Astrocyte (in vitro differentiated cells and primary cell): ENCODE measurements at regions not wholly inside any gene's neighbourhood (a gene's known extent, or its start where the extent isn't known, plus 50 kb on each side); places are given as distances from the start of the nearest gene placed in this dataset.

Source experiments
- DNase-seq: peaks from one replicate; pipeline ENCODE4 v3.0.0-alpha.2; 2010; ENCODE audit warnings: low read depth
- FAIRE-seq: peaks from 2 replicates; lab custom pipeline; 2011; peaks lifted over from hg19 to GRCh38; lab: Jason Lieb, UNC
- H2AFZ ChIP-seq: 2 replicates; pipeline ENCODE4 v1.6.0; 2012; ENCODE audit warnings: low read depth, low read length, inconsistent platforms
- H3K27ac ChIP-seq: 2 replicates; pipeline ENCODE4 v1.5.1; 2011; ENCODE audit warnings: low read depth, low read length, inconsistent platforms
- H3K27me3 ChIP-seq: 2 replicates; pipeline ENCODE4 v1.6.0; 2011; ENCODE audit warnings: low read length, inconsistent platforms; ENCODE audit not compliant: insufficient read depth
- H3K36me3 ChIP-seq: 2 replicates; pipeline ENCODE4 v1.5.1; 2011; ENCODE audit warnings: low read length, inconsistent platforms; ENCODE audit not compliant: insufficient read depth
- H3K4me1 ChIP-seq: 2 replicates; pipeline ENCODE4 v1.5.1; 2011; ENCODE audit warnings: low read length, inconsistent platforms; ENCODE audit not compliant: insufficient read depth
- H3K4me2 ChIP-seq: 2 replicates; pipeline ENCODE4 v1.6.0; 2012; ENCODE audit warnings: low read length, inconsistent platforms
- H3K4me3 ChIP-seq: 2 replicates; pipeline ENCODE4 v1.5.1; 2011; ENCODE audit warnings: low read depth, mild to moderate bottlenecking, low read length, inconsistent platforms; ENCODE audit not compliant: insufficient read depth
- H3K79me2 ChIP-seq: 2 replicates; pipeline ENCODE4 v1.6.0; 2012; ENCODE audit warnings: mild to moderate bottlenecking, low read length, inconsistent platforms; ENCODE audit not compliant: insufficient read depth
- H3K9ac ChIP-seq: 2 replicates; pipeline ENCODE4 v1.6.0; 2012; ENCODE audit warnings: mild to moderate bottlenecking, low read length, inconsistent platforms
- H3K9me3 ChIP-seq: 2 replicates; pipeline ENCODE4 v1.5.1; 2012; ENCODE audit warnings: low read depth, mild to moderate bottlenecking, low read length, inconsistent platforms; ENCODE audit not compliant: insufficient read depth
- H4K20me1 ChIP-seq: 2 replicates; pipeline ENCODE4 v1.6.0; 2012; ENCODE audit warnings: low read length, inconsistent platforms; ENCODE audit not compliant: insufficient read depth
- H3K27ac Mint-ChIP-seq: one replicate; pipeline ENCODE4 v1.8.0; 2021; ENCODE audit warnings: mild to moderate bottlenecking, mixed read lengths; ENCODE audit not compliant: unreplicated experiment
- H3K27me3 Mint-ChIP-seq: one replicate; pipeline ENCODE4 v1.8.0; 2021; ENCODE audit warnings: low read depth, mixed read lengths; ENCODE audit not compliant: unreplicated experiment
- H3K36me3 Mint-ChIP-seq: one replicate; pipeline ENCODE4 v1.8.0; 2021; ENCODE audit warnings: low read depth, mixed read lengths; ENCODE audit not compliant: unreplicated experiment
- H3K4me1 Mint-ChIP-seq: one replicate; pipeline ENCODE4 v1.8.0; 2021; ENCODE audit warnings: low read depth, mixed read lengths; ENCODE audit not compliant: unreplicated experiment
- H3K4me3 Mint-ChIP-seq: one replicate; pipeline ENCODE4 v1.8.0; 2021; ENCODE audit warnings: mild to moderate bottlenecking, moderate library complexity, mixed read lengths; ENCODE audit not compliant: unreplicated experiment
- H3K9me3 Mint-ChIP-seq: one replicate; pipeline ENCODE4 v1.8.0; 2021; ENCODE audit warnings: mild to moderate bottlenecking, mixed read lengths; ENCODE audit not compliant: unreplicated experiment
- EZH2 ChIP-seq: IDR thresholded peaks from 2 replicates; pipeline ENCODE4 v1.6.1; 2012; ENCODE audit warnings: mild to moderate bottlenecking, low read length, inconsistent platforms; ENCODE audit not compliant: insufficient read depth
- TF ChIP-seq, protein P1 (sequence below): IDR thresholded peaks from 2 replicates; pipeline ENCODE4 v1.5.1; 2011; ENCODE audit warnings: low read depth, mild to moderate bottlenecking, inconsistent platforms, low read length, moderate library complexity; ENCODE audit not compliant: insufficient read depth

DNA sequence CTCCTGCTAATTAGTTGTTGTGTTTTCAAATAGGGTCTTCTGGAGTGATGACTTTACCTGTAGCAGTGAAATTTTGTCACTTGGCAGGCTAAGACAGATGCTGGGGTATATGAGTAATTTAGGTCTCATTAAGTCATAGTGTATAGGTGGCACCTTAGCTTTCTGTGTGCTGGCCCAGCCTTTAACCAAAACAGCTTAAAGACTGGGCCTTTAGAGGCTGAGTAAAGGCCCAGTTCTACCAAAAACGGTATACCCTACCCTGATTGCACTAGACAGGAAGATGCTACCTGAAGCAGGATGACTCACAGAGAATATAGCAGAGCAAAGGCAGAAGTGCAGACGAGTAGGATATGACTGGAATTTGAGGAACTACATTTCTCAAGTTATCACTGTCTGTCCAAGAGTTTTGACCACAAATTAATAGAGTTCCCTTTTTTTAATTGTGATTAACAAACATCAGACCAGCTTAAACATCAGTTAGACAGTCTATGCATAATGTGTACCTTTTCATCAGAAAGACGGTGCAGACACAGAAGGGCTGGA is 337.9 kb upstream of the SALL3 start:
- H3K9me3 ChIP-seq: peaks cover 11% of the 10 kb centered on the region
- Mint-ChIP-seq H3K27ac (no peak overlapping the region), H3K4me1 (no peaks in the 10 kb centered on the region), H3K9me3 (peaks cover 20% of the 10 kb centered on the region), H3K36me3 (no peaks in the 10 kb centered on the region), H3K4me3 (no peak overlapping the region), H3K27me3 (no peaks in the 10 kb centered on the region)
- no peak overlapping the region for H3K4me2 ChIP-seq
- H3K27ac ChIP-seq: no peak overlapping the region
- FAIRE-seq (no peak), DNase-seq (no peak)
- no peak overlapping the region for H2AFZ ChIP-seq
- no peak overlapping the region for H3K9ac ChIP-seq
- no peaks in the 10 kb centered on the region for H3K79me2 ChIP-seq
- TF ChIP-seq EZH2: no peak
- TF ChIP-seq, protein P1, sequence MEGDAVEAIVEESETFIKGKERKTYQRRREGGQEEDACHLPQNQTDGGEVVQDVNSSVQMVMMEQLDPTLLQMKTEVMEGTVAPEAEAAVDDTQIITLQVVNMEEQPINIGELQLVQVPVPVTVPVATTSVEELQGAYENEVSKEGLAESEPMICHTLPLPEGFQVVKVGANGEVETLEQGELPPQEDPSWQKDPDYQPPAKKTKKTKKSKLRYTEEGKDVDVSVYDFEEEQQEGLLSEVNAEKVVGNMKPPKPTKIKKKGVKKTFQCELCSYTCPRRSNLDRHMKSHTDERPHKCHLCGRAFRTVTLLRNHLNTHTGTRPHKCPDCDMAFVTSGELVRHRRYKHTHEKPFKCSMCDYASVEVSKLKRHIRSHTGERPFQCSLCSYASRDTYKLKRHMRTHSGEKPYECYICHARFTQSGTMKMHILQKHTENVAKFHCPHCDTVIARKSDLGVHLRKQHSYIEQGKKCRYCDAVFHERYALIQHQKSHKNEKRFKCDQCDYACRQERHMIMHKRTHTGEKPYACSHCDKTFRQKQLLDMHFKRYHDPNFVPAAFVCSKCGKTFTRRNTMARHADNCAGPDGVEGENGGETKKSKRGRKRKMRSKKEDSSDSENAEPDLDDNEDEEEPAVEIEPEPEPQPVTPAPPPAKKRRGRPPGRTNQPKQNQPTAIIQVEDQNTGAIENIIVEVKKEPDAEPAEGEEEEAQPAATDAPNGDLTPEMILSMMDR: no peak
- H4K20me1 ChIP-seq: no peaks in the 10 kb centered on the region
- H3K4me1 ChIP-seq: no peaks in the 10 kb centered on the region
- H3K4me3 ChIP-seq: no peak overlapping the region
- H3K36me3 ChIP-seq: no peaks in the 10 kb centered on the region
- H3K27me3 ChIP-seq: no peaks in the 10 kb centered on the region

- DNase-seq: no peak
- Histone ChIP-seq H4K20me1 (no peaks in the 10 kb centered on the region), H3K36me3 (no peaks in the 10 kb centered on the region), H2AFZ (no peak overlapping the region), H3K9ac (no peak overlapping the region), H3K4me3 (no peak overlapping the region), H3K79me2 (no peaks in the 10 kb centered on the region), H3K27ac (no peak overlapping the region), H3K4me1 (no peaks in the 10 kb centered on the region), H3K27me3 (no peaks in the 10 kb centered on the region), H3K4me2 (no peak overlapping the region), H3K9me3 (peaks cover 10% of the 10 kb centered on the region)
- Mint-ChIP-seq H3K4me3 (no peak overlapping the region), H3K9me3 (peaks cover 23% of the 10 kb centered on the region), H3K36me3 (no peaks in the 10 kb centered on the region), H3K27me3 (no peaks in the 10 kb centered on the region), H3K4me1 (no peaks in the 10 kb centered on the region), H3K27ac (no peak overlapping the region)
- no peak for FAIRE-seq
- no peak for TF ChIP-seq EZH2
- TF ChIP-seq, protein P1: no peak
These were observed 337.2 kb upstream of the SALL3 start for GRCh38 chr18:78642296-78642951.

DNA sequence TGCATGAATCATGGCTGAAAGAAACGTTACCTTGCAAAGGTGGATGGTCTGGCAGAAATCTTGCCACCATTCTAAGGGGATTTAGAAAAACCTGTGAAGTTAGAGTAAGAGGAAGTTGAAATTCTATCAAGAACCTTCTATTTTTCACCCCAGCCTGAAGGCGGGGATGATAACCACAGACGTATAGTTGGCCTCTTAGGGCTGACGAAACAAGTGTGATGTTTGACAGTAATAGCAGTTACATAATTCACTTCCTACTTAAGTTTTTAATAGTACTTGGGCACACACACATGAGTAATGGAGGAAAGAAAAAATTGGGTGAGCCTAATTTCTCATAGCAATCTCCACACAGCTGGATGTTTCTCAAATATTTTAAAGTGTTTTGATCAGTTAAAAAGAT is 336.6 kb upstream of the SALL3 start:
- Histone ChIP-seq H3K9me3 (peaks cover 10% of the 10 kb centered on the region), H3K9ac (no peak overlapping the region), H3K4me3 (no peak overlapping the region), H3K27ac (no peak overlapping the region), H4K20me1 (no peaks in the 10 kb centered on the region), H3K4me1 (no peaks in the 10 kb centered on the region), H2AFZ (no peak overlapping the region), H3K36me3 (no peaks in the 10 kb centered on the region), H3K4me2 (no peak overlapping the region), H3K27me3 (no peaks in the 10 kb centered on the region), H3K79me2 (no peaks in the 10 kb centered on the region)
- H3K4me3 Mint-ChIP-seq: no peak overlapping the region
- H3K27ac Mint-ChIP-seq: no peak overlapping the region
- no peak for TF ChIP-seq EZH2
- TF ChIP-seq, protein P1: no peak
- DNase-seq: no peak
- FAIRE-seq: no peak
- H3K36me3 Mint-ChIP-seq: no peaks in the 10 kb centered on the region
- no peaks in the 10 kb centered on the region for H3K4me1 Mint-ChIP-seq
- no peaks in the 10 kb centered on the region for H3K27me3 Mint-ChIP-seq
- H3K9me3 Mint-ChIP-seq: peaks cover 27% of the 10 kb centered on the region
